GM19351 (cell line): ENCODE measurements at regions not wholly inside any gene's neighbourhood (a gene's known extent, or its start where the extent isn't known, plus 50 kb on each side); places are given as distances from the start of the nearest gene placed in this dataset.
A peak's percentile ranks its signal among the peaks of the same experiment; 100 is the strongest.
"Not testable (repeated sequence)": the region's sequence is repeated elsewhere in the genome, so short reads cannot be mapped to it uniquely, and the experiment has no call there.

ENCODE experiments used
- ATAC-seq: cut with Tn5 transposase; IDR thresholded peaks from one replicate; pipeline ENCODE4 v1.9.1; 2021; ENCODE audit warnings: mild to moderate bottlenecking, moderate library complexity; ENCODE audit not compliant: unreplicated experiment

GRCh38 chr2:75326645-75327044 is 127.3 kb upstream of the TACR1 start:
- ATAC-seq, result no peak

- ATAC-seq, result no peak
Observed at GRCh38 chr2:75325594-75325993, 126.3 kb upstream of the TACR1 start.

GRCh38 chr2:75324861-75325284 is 125.6 kb upstream of the TACR1 start:
- no peak for ATAC-seq

- no peak for ATAC-seq
Observed at GRCh38 chr2:75324141-75324540, 124.8 kb upstream of the TACR1 start.

- no peak for ATAC-seq
Observed at GRCh38 chr2:75321599-75321922, 122.2 kb upstream of the TACR1 start.

GRCh38 chr2:75320898-75321598 is 121.7 kb upstream of the TACR1 start:
- no peak for ATAC-seq

GRCh38 chr2:75319951-75320350 is 120.6 kb upstream of the TACR1 start:
- ATAC-seq, result no peak

- no peak for ATAC-seq
Observed at GRCh38 chr2:75317802-75318201, 118.5 kb upstream of the TACR1 start.

GRCh38 chr2:75317316-75317715 is 118.0 kb upstream of the TACR1 start:
- no peak for ATAC-seq

- ATAC-seq, result no peak
Observed at GRCh38 chr2:75315436-75315835, 116.1 kb upstream of the TACR1 start.

- ATAC-seq, result peak; percentile 100
Observed at GRCh38 chr2:75311993-75312392, 112.7 kb upstream of the TACR1 start.

GRCh38 chr2:75311521-75311920 is 112.2 kb upstream of the TACR1 start:
- no peak for ATAC-seq

GRCh38 chr2:75310876-75311275 is 111.6 kb upstream of the TACR1 start:
- no peak for ATAC-seq

- no peak for ATAC-seq
Observed at GRCh38 chr2:75309596-75310463, 110.5 kb upstream of the TACR1 start.

- ATAC-seq, result no peak
Observed at GRCh38 chr2:75303227-75303626, 103.9 kb upstream of the TACR1 start.

GRCh38 chr2:75294362-75294761 is 95.0 kb upstream of the TACR1 start:
- no peak for ATAC-seq

- no peak for ATAC-seq
Observed at GRCh38 chr2:75292826-75293225, 93.5 kb upstream of the TACR1 start.

- no peak for ATAC-seq
Observed at GRCh38 chr2:75290600-75291150, 91.4 kb upstream of the TACR1 start.

- ATAC-seq, result no peak
Observed at GRCh38 chr2:75289771-75290170, 90.5 kb upstream of the TACR1 start.

- ATAC-seq, result not testable (repeated sequence)
Observed at GRCh38 chr2:75289178-75289577, 89.9 kb upstream of the TACR1 start.

- ATAC-seq, result no peak
Observed at GRCh38 chr2:75288760-75289159, 89.4 kb upstream of the TACR1 start.
